Activated CD8-positive, alpha-beta T cell treated with anti-CD3 and anti-CD28 coated beads for 36 hours (primary cell): ENCODE measurements at regions not wholly inside any gene's neighbourhood (a gene's known extent, or its start where the extent isn't known, plus 50 kb on each side); places are given as distances from the start of the nearest gene placed in this dataset.
A peak's percentile ranks its signal among the peaks of the same experiment; 100 is the strongest.

Source experiments
- ATAC-seq: fragments of 200-7000 bp; cut with Tn5 transposase; one replicate; pipeline ENCODE4 v1.10.0; 2021; ENCODE audit warnings: mild to moderate bottlenecking, moderate library complexity
- CTCF ChIA-PET: fragments of 350-600 bp; sonication (Branson Sonifier 250); formaldehyde crosslinking; loops from one replicate; lab custom pipeline; 2021; ENCODE audit warnings: antibody characterized with exemption; lab: Charles Lee
- POLR2A ChIA-PET: fragments of 350-600 bp; sonication (Branson Sonifier 250); formaldehyde crosslinking; loops from one replicate; lab custom pipeline; 2021; ENCODE audit warnings: antibody characterized with exemption; lab: Charles Lee
- DNase-seq: peaks from one replicate; pipeline ENCODE4 v3.0.0-alpha.2; 2020
- H3K27ac Mint-ChIP-seq: one replicate; pipeline ENCODE4 v1.8.0; 2021; ENCODE audit warnings: mild to moderate bottlenecking, mixed read lengths
- H3K27me3 Mint-ChIP-seq: one replicate; pipeline ENCODE4 v1.8.0; 2021; ENCODE audit warnings: mixed read lengths
- H3K36me3 Mint-ChIP-seq: one replicate; pipeline ENCODE4 v1.8.0; 2021; ENCODE audit warnings: low read depth, mixed read lengths
- H3K4me1 Mint-ChIP-seq: one replicate; pipeline ENCODE4 v1.8.0; 2021; ENCODE audit warnings: low read depth, mixed read lengths
- H3K4me3 Mint-ChIP-seq: one replicate; pipeline ENCODE4 v1.8.0; 2021; ENCODE audit warnings: mild to moderate bottlenecking, moderate library complexity, mixed read lengths
- H3K9me3 Mint-ChIP-seq: one replicate; pipeline ENCODE4 v1.8.0; 2021; ENCODE audit warnings: mixed read lengths
- CTCF ChIP-seq: fragments of 200-600 bp; IDR thresholded peaks from one replicate; pipeline ENCODE4 v1.8.0; 2022; ENCODE audit warnings: antibody characterized with exemption, mild to moderate bottlenecking
- intact Hi-C: fragments of 100-400 bp; cut with micrococcal nuclease; formaldehyde crosslinking; loops from one replicate; pipeline ENCODE4 v1.10.0; 2022

GRCh38 chr22:22352371-22352999 lies 107.9 kb downstream of the VPREB1 start:
- no peak for DNase-seq
- Mint-ChIP-seq H3K4me3 (no peak overlapping the region), H3K27ac (no peak overlapping the region), H3K9me3 (no peaks in the 10 kb centered on the region), H3K36me3 (no peaks in the 10 kb centered on the region), H3K27me3 (peaks cover 25% of the 10 kb centered on the region), H3K4me1 (no peaks in the 10 kb centered on the region)
- ChIA-PET CTCF (interaction anchor here (0.9 kb wide), 1 partner anchor 9 kb away, joined by 3 read pairs; no protein-coding TSS in a partner anchor), POLR2A (no interaction called here)
- no peak for TF ChIP-seq CTCF
- intact Hi-C loops: loop anchor here (1.0 kb wide), 1 partner anchor 22 kb away; no protein-coding TSS in a partner anchor
- ATAC-seq: no peak

- no peaks in the 10 kb centered on the region for H3K36me3 Mint-ChIP-seq
- no peaks in the 10 kb centered on the region for H3K4me1 Mint-ChIP-seq
These were observed 110.7 kb downstream of the VPREB1 start for GRCh38 chr22:22355096-22355834.

GRCh38 chr22:22357024-22357883 lies 112.7 kb downstream of the VPREB1 start:
- H3K4me3 Mint-ChIP-seq: no peak overlapping the region
- H3K27ac Mint-ChIP-seq: no peak overlapping the region
- CTCF ChIA-PET: interaction anchor here (0.9 to 3.2 kb wide), 3 partner anchors 14 to 75 kb away, joined by 4 to 12 read pairs (median 7); no protein-coding TSS in a partner anchor

More at GRCh38 chr22:22355096-22355834, 110.7 kb downstream of the VPREB1 start:
- Mint-ChIP-seq H3K4me3 (no peak overlapping the region), H3K27ac (no peak overlapping the region), H3K27me3 (peaks cover 20% of the 10 kb centered on the region), H3K9me3 (no peaks in the 10 kb centered on the region)
- ChIA-PET CTCF (interaction anchor here (1.4 kb wide), 1 partner anchor 12 kb away, joined by 4 read pairs; no protein-coding TSS in a partner anchor), POLR2A (no interaction called here)
- TF ChIP-seq CTCF: no peak
- DNase-seq (no peak), ATAC-seq (no peak)
- intact Hi-C loops: no loop called here

GRCh38 chr22:22358152-22358551 lies 113.6 kb downstream of the VPREB1 start:
- ChIA-PET CTCF (interaction anchor here (0.8 to 3.2 kb wide), 2 partner anchors 64 to 105 kb away, joined by 3 to 12 read pairs; no protein-coding TSS in a partner anchor), POLR2A (no interaction called here)
- Mint-ChIP-seq H3K4me3 (no peak overlapping the region), H3K27ac (no peak overlapping the region), H3K27me3 (peaks cover 29% of the 10 kb centered on the region), H3K4me1 (no peaks in the 10 kb centered on the region), H3K36me3 (no peaks in the 10 kb centered on the region), H3K9me3 (no peaks in the 10 kb centered on the region)
- no peak for ATAC-seq
- TF ChIP-seq CTCF: no peak
- intact Hi-C loops: no loop called here
- no peak for DNase-seq

More at GRCh38 chr22:22357024-22357883, 112.7 kb downstream of the VPREB1 start:
- POLR2A ChIA-PET: no interaction called here
- peak; percentile 96 for ATAC-seq
- Mint-ChIP-seq H3K4me1 (no peaks in the 10 kb centered on the region), H3K36me3 (no peaks in the 10 kb centered on the region), H3K27me3 (peaks cover 26% of the 10 kb centered on the region), H3K9me3 (no peaks in the 10 kb centered on the region)
- intact Hi-C loops: no loop called here
- DNase-seq: peak; percentile 89
- peak; percentile 42 for TF ChIP-seq CTCF
